Caco-2 (cell line): ENCODE measurements at regions not wholly inside any gene's neighbourhood (a gene's known extent, or its start where the extent isn't known, plus 50 kb on each side); places are given as distances from the start of the nearest gene placed in this dataset.

ENCODE experiments used
- BruUV-seq: library from RNA; stranded (reverse); fragments of 400-500 nt; replicated peaks from 2 replicates; lab custom pipeline; 2021; lab: Mats Ljungman, UMichigan
- CTCF ChIA-PET: fragments of 300-600 bp; sonication (Branson Sonifier 250); formaldehyde crosslinking; loops from one replicate; lab custom pipeline; 2022; ENCODE audit warnings: antibody characterized with exemption; lab: Charles Lee
- POLR2A ChIA-PET: fragments of 300-600 bp; sonication (Branson Sonifier 250); formaldehyde crosslinking; loops from one replicate; lab custom pipeline; 2022; ENCODE audit warnings: antibody characterized with exemption; lab: Charles Lee
- DNase-seq, 2 experiments: peaks; one replicate each; pipeline versions ENCODE4 v3.0.0 to v3.0.0-alpha.2; 2020 to 2022
- H3K27me3 ChIP-seq: replicated peaks from 2 replicates; pipeline ENCODE4 v1.6.0; 2011; ENCODE audit warnings: low read length; ENCODE audit not compliant: control insufficient read depth, insufficient read depth
- H3K36me3 ChIP-seq: 2 replicates; pipeline ENCODE4 v1.5.1; 2011; ENCODE audit warnings: low read length; ENCODE audit not compliant: control insufficient read depth, insufficient read depth
- H3K4me1 ChIP-seq: fragments of 250-450 bp; sonication (Bioruptor Pico); 2 replicates; pipeline ENCODE4 v1.5.1; 2020; ENCODE audit warnings: mild to moderate bottlenecking
- H3K4me3 ChIP-seq: 2 replicates; pipeline ENCODE4 v1.5.1; 2011; ENCODE audit warnings: low read depth, mild to moderate bottlenecking, control low read depth, low read length
- H3K9me3 ChIP-seq: fragments of 250-450 bp; sonication (Bioruptor Pico); 2 replicates; pipeline ENCODE4 v1.5.1; 2020; ENCODE audit warnings: mild to moderate bottlenecking, moderate library complexity
- H3K27ac Mint-ChIP-seq: one replicate; pipeline ENCODE4 v1.8.0; 2022; ENCODE audit warnings: mixed read lengths; ENCODE audit not compliant: unreplicated experiment
- H3K27me3 Mint-ChIP-seq: one replicate; pipeline ENCODE4 v1.8.0; 2022; ENCODE audit warnings: mixed read lengths; ENCODE audit not compliant: insufficient read depth, unreplicated experiment
- H3K36me3 Mint-ChIP-seq: one replicate; pipeline ENCODE4 v1.8.0; 2022; ENCODE audit warnings: mild to moderate bottlenecking, mixed read lengths; ENCODE audit not compliant: insufficient read depth, unreplicated experiment
- H3K4me1 Mint-ChIP-seq: one replicate; pipeline ENCODE4 v1.8.0; 2022; ENCODE audit warnings: low read depth, mixed read lengths; ENCODE audit not compliant: unreplicated experiment
- H3K4me3 Mint-ChIP-seq: one replicate; pipeline ENCODE4 v1.8.0; 2022; ENCODE audit warnings: mild to moderate bottlenecking, moderate library complexity, mixed read lengths; ENCODE audit not compliant: unreplicated experiment
- H3K9me3 Mint-ChIP-seq: one replicate; pipeline ENCODE4 v1.8.0; 2022; ENCODE audit warnings: mixed read lengths; ENCODE audit not compliant: unreplicated experiment
- CTCF ChIP-seq, 2 experiments: fragments of 200-600 bp in 1 of 2; IDR thresholded peaks; 1 replicate in 1 of 2; 2 replicates in 1 of 2; pipeline versions ENCODE4 v1.5.1 to v1.8.0; 2011 to 2022; ENCODE audit warnings: antibody characterized with exemption in 1 of 2, control low read depth in 1 of 2, inconsistent platforms in 1 of 2, low read depth in 1 of 2, low read length in 1 of 2, mild to moderate bottlenecking in 1 of 2, moderate library complexity in 1 of 2; ENCODE audit not compliant: insufficient read depth in 1 of 2, severe bottlenecking in 1 of 2, unreplicated experiment in 1 of 2
- intact Hi-C: fragments of 100-400 bp; cut with micrococcal nuclease; formaldehyde crosslinking; loops from one replicate; pipeline ENCODE4 v1.10.0; 2022; ENCODE audit not compliant: unreplicated experiment

GRCh38 chr20:40798066-40798465 lies 109.0 kb upstream of the MAFB start:
- BruUV-seq: no TSS peak
- H3K4me1 ChIP-seq: no peaks in the 10 kb centered on the region
- no peaks in the 10 kb centered on the region for H3K9me3 Mint-ChIP-seq
- POLR2A ChIA-PET: no interaction called here
- H3K4me3 Mint-ChIP-seq: no peak overlapping the region
- H3K27ac Mint-ChIP-seq: no peak overlapping the region
- no peaks in the 10 kb centered on the region for H3K36me3 ChIP-seq
- TF ChIP-seq CTCF (IDR thresholded peaks at IDR 0.05; ENCODE audit: insufficient read depth in 1 of 2, low read depth in 1 of 2, low read length in 1 of 2, severe bottlenecking in 1 of 2, unreplicated experiment in 1 of 2): no peak
- DNase-seq: no peak
- H3K27me3 ChIP-seq: peaks cover 3% of the 10 kb centered on the region
- H3K9me3 ChIP-seq: no peaks in the 10 kb centered on the region; the same call in 1 of the 2 replicates
- intact Hi-C loops: no loop called here
- peaks cover 25% of the 10 kb centered on the region for H3K27me3 Mint-ChIP-seq
- H3K4me3 ChIP-seq: no peak overlapping the region
- CTCF ChIA-PET: interaction anchor here (0.5 to 3.1 kb wide), 19 partner anchors 10 to 435 kb away, joined by 3 to 66 read pairs (median 4); no protein-coding TSS in a partner anchor
- no peaks in the 10 kb centered on the region for H3K36me3 Mint-ChIP-seq
- no peaks in the 10 kb centered on the region for H3K4me1 Mint-ChIP-seq

DNA sequence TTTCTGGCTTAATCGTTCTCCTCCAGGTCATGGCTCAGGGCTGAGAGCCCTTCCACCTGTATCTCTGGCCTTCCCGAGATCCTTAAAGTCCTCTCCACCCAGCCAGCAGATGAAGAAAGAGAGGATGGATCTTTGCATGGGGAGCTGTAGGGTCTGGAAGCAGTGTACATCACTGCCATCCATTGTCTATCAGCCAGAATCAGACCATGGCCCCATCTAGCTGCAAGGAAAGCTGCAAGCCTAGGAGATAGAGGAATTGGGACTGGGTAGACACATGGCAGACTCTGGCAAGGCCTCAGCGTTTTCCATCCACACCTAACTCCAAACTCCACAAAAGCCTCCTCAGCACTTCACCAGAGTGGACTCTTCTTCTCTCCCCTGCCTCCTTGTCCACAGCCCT lies 113.8 kb upstream of the MAFB start:
- Histone ChIP-seq H3K36me3 (no peaks in the 10 kb centered on the region), H3K4me1 (no peaks in the 10 kb centered on the region), H3K4me3 (no peak overlapping the region), H3K27me3 (peaks cover 4% of the 10 kb centered on the region), H3K9me3 (no peaks in the 10 kb centered on the region; the same call in 1 of the 2 replicates)
- Mint-ChIP-seq H3K27me3 (peaks cover 24% of the 10 kb centered on the region), H3K4me3 (no peak overlapping the region), H3K9me3 (no peaks in the 10 kb centered on the region), H3K4me1 (no peaks in the 10 kb centered on the region), H3K27ac (no peak overlapping the region), H3K36me3 (no peaks in the 10 kb centered on the region)
- intact Hi-C loops: no loop called here
- DNase-seq: no peak
- no TSS peak for BruUV-seq
- CTCF ChIA-PET: no interaction called here
- POLR2A ChIA-PET: no interaction called here
- no peak for TF ChIP-seq CTCF (IDR thresholded peaks at IDR 0.05; ENCODE audit: insufficient read depth in 1 of 2, low read depth in 1 of 2, low read length in 1 of 2, severe bottlenecking in 1 of 2, unreplicated experiment in 1 of 2)

GRCh38 chr20:40803381-40803780 lies 114.3 kb upstream of the MAFB start:
- no peak for TF ChIP-seq CTCF (IDR thresholded peaks at IDR 0.05; ENCODE audit: insufficient read depth in 1 of 2, low read depth in 1 of 2, low read length in 1 of 2, severe bottlenecking in 1 of 2, unreplicated experiment in 1 of 2)
- Histone ChIP-seq H3K4me1 (no peaks in the 10 kb centered on the region), H3K36me3 (no peaks in the 10 kb centered on the region), H3K27me3 (peaks cover 4% of the 10 kb centered on the region), H3K4me3 (no peak overlapping the region), H3K9me3 (no peaks in the 10 kb centered on the region; the same call in 1 of the 2 replicates)
- Mint-ChIP-seq H3K36me3 (no peaks in the 10 kb centered on the region), H3K27ac (no peak overlapping the region), H3K27me3 (peaks cover 28% of the 10 kb centered on the region), H3K4me1 (no peaks in the 10 kb centered on the region), H3K9me3 (no peaks in the 10 kb centered on the region), H3K4me3 (no peak overlapping the region)
- DNase-seq: no peak
- intact Hi-C loops: no loop called here
- POLR2A ChIA-PET: no interaction called here
- CTCF ChIA-PET: interaction anchor here (0.9 to 1.7 kb wide), 2 partner anchors 11 to 160 kb away, joined by 3 to 4 read pairs; no protein-coding TSS in a partner anchor
- no TSS peak for BruUV-seq
